ENCODE measurements at regions not wholly inside any gene's neighbourhood (a gene's known extent, or its start where the extent isn't known, plus 50 kb on each side); places are given as distances from the start of the nearest gene placed in this dataset.

DNA sequence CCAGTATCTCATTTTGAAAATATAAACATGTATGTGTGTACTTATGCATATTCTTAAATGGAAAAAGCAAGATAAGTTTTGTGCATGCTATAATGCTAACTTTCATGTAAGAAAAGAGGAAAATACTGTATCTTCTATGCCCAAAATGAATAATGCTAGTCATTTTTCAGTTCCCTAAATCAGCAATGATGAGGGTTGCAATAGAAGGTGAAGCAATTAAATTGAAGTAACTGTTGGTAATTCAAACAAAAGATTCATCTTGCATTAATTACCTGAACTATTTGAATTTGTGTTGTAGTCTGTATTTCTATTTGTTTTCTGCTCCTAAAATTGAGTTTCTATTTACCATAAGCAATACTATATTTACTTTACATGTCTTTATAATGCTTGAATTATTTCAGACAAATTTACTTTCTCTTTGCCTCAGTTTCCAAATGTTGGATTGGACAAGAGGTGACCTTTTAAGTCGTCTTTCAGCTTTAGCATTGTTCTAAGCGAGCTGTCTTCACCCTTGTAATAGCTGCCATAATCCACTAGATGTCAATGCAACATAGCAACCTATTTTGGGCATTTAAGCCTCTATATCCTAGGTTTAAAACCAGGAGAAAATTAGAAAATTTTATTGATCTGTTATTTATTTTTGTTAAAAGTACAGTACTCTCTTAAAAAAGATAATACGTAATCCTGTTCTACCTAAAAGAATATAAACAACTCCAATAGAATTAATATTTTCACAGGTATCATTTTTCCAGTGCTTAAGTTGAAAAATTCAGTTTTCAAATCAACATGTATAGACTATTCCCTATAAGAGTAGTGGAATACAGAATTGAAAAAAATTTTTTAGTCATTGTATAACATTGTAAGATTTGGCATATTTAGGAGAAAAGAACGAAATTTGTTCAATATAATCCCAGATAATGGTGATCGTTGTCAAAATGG is 52.3 kb upstream of the IFNGR1 start:
- no peak for TF ChIP-seq POLR2A (IDR thresholded peaks at IDR 0.05)
- TF ChIP-seq, protein P1, sequence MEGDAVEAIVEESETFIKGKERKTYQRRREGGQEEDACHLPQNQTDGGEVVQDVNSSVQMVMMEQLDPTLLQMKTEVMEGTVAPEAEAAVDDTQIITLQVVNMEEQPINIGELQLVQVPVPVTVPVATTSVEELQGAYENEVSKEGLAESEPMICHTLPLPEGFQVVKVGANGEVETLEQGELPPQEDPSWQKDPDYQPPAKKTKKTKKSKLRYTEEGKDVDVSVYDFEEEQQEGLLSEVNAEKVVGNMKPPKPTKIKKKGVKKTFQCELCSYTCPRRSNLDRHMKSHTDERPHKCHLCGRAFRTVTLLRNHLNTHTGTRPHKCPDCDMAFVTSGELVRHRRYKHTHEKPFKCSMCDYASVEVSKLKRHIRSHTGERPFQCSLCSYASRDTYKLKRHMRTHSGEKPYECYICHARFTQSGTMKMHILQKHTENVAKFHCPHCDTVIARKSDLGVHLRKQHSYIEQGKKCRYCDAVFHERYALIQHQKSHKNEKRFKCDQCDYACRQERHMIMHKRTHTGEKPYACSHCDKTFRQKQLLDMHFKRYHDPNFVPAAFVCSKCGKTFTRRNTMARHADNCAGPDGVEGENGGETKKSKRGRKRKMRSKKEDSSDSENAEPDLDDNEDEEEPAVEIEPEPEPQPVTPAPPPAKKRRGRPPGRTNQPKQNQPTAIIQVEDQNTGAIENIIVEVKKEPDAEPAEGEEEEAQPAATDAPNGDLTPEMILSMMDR (IDR thresholded peaks at IDR 0.05) = peak; percentile 60 to 89 (median 81)

Measured in thyroid gland (tissue), 4 donors.